ENCODE measurements at regions not wholly inside any gene's neighbourhood (a gene's known extent, or its start where the extent isn't known, plus 50 kb on each side); places are given as distances from the start of the nearest gene placed in this dataset.

GRCh38 chr2:145126146-145126545, 606.2 kb upstream of the ZEB2 start:
- no peak for TF ChIP-seq CTCF (IDR thresholded peaks at IDR 0.05; ENCODE audit: extremely low read depth, insufficient read depth, missing control alignments)
- in situ Hi-C loops (cut with MboI; ENCODE audit: low pct_unique_long_range_greater_than_20kb, low sequenced_read_pairs, unreplicated experiment), result no loop called here
- no peak for DNase-seq (ENCODE audit: low spot score)

- TF ChIP-seq CTCF (IDR thresholded peaks at IDR 0.05; ENCODE audit: extremely low read depth, insufficient read depth, missing control alignments), result no peak
- in situ Hi-C loops (cut with MboI; ENCODE audit: low pct_unique_long_range_greater_than_20kb, low sequenced_read_pairs, unreplicated experiment), result no loop called here
- no peak for DNase-seq (ENCODE audit: low spot score)
Measured at GRCh38 chr2:145124085-145124484, 604.2 kb upstream of the ZEB2 start.

GRCh38 chr2:145123606-145124005, 603.7 kb upstream of the ZEB2 start:
- in situ Hi-C loops (cut with MboI; ENCODE audit: low pct_unique_long_range_greater_than_20kb, low sequenced_read_pairs, unreplicated experiment), result no loop called here
- no peak for DNase-seq (ENCODE audit: low spot score)
- TF ChIP-seq CTCF (IDR thresholded peaks at IDR 0.05; ENCODE audit: extremely low read depth, insufficient read depth, missing control alignments), result no peak

- no peak for DNase-seq (ENCODE audit: low spot score)
- no peak for TF ChIP-seq CTCF (IDR thresholded peaks at IDR 0.05; ENCODE audit: extremely low read depth, insufficient read depth, missing control alignments)
- in situ Hi-C loops (cut with MboI; ENCODE audit: low pct_unique_long_range_greater_than_20kb, low sequenced_read_pairs, unreplicated experiment), result no loop called here
Measured at GRCh38 chr2:145119225-145119624, 599.3 kb upstream of the ZEB2 start.

GRCh38 chr2:145116834-145117725, 597.2 kb upstream of the ZEB2 start:
- DNase-seq (ENCODE audit: low spot score), result no peak
- in situ Hi-C loops (cut with MboI; ENCODE audit: low pct_unique_long_range_greater_than_20kb, low sequenced_read_pairs, unreplicated experiment), result no loop called here
- TF ChIP-seq CTCF (IDR thresholded peaks at IDR 0.05; ENCODE audit: extremely low read depth, insufficient read depth, missing control alignments), result no peak

- in situ Hi-C loops (cut with MboI; ENCODE audit: low pct_unique_long_range_greater_than_20kb, low sequenced_read_pairs, unreplicated experiment), result no loop called here
- no peak for TF ChIP-seq CTCF (IDR thresholded peaks at IDR 0.05; ENCODE audit: extremely low read depth, insufficient read depth, missing control alignments)
- DNase-seq (ENCODE audit: low spot score), result no peak
Measured at GRCh38 chr2:145116056-145116455, 596.1 kb upstream of the ZEB2 start.

Data from GM13977 (cell line).